ENCODE measurements at regions not wholly inside any gene's neighbourhood (a gene's known extent, or its start where the extent isn't known, plus 50 kb on each side); places are given as distances from the start of the nearest gene placed in this dataset.
A peak's percentile ranks its signal among the peaks of the same experiment; 100 is the strongest.

DNA sequence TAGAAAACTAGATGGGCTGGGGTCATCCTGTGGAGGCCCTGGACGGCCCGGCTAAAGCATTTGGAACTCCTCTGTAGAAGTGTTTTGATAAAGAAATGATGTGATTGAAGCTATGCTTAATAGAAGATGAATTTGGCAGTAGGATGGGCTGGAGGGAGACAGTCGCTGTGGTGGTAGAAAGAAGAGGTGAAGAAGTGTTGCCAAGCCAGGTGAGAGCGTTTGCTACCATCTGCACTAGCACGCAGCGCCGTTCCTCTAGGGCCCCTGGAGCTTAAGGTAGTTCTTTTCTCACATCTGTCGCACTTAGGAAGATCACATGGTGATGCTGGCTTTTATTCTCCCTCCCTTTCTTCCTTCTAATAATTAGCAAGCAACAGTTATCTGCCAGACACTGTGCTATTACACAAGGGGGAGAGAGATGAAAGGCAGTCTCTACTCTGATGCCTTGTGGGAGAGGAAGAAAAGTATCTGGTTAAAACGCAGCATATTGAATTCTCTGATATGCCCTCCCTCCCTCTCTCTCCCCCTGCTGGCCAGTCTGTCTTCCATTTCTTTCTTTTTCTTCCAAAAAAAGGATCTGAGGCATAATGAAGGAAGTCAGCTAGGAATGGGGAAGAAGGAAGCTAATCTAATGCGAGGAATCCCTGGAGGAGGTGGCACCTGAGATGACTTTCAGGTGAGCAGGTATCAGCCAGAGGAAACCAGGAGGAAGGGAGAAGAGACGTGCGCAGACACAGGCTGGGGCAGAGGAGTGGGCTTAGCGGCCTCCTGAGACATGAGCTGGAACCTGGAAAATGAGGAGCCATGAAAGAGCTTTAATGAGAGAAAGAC, 162.3 kb upstream of the KLF14 start:
- DNase-seq (ENCODE audit: low read depth): peak; percentile 61
- no peak overlapping the region for H3K4me3 ChIP-seq (replicated peaks; ENCODE audit: low read depth, low read length)
- TF ChIP-seq CTCF (IDR thresholded peaks at IDR 0.05; ENCODE audit: low read length, missing control alignments): peak; percentile 68

DNA sequence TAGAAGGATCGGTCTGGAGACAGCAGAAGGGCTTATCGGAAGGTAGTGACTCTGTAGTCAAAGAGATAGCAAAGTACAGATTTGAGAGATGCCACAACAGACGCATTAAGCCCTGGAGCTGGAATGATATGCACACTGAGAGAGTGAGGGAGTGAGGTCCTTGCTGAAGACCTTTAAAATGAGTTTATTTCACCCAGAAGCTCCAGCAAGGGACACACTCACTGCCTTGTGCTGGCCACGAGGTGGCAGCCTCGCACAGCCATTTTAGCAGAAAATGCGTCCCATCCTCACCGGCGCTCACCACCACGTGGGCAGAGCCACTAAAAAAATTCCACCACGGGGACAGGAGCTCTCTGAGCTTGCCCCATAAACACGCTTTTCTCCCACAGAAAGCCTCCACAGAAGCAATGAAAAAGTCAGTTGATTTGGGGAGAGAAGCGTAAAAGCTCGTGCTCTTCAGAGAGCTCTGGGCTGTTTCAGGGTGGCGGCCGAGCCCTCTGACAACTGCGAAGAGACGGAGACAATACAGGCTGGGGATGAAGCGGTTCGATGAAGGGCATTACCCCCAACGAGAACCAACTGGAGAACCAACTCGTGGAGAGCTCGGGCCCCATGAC, 163.0 kb upstream of the KLF14 start:
- DNase-seq (ENCODE audit: low read depth): peak; percentile 88
- peak; percentile 81 for TF ChIP-seq CTCF (IDR thresholded peaks at IDR 0.05; ENCODE audit: low read length, missing control alignments)
- H3K4me3 ChIP-seq (replicated peaks; ENCODE audit: low read depth, low read length): no peak overlapping the region

GRCh38 chr7:130897515-130898419, 163.8 kb upstream of the KLF14 start:
- no peak for DNase-seq (ENCODE audit: low read depth)
- TF ChIP-seq CTCF (IDR thresholded peaks at IDR 0.05; ENCODE audit: low read length, missing control alignments): no peak
- no peak overlapping the region for H3K4me3 ChIP-seq (replicated peaks; ENCODE audit: low read depth, low read length)

DNA sequence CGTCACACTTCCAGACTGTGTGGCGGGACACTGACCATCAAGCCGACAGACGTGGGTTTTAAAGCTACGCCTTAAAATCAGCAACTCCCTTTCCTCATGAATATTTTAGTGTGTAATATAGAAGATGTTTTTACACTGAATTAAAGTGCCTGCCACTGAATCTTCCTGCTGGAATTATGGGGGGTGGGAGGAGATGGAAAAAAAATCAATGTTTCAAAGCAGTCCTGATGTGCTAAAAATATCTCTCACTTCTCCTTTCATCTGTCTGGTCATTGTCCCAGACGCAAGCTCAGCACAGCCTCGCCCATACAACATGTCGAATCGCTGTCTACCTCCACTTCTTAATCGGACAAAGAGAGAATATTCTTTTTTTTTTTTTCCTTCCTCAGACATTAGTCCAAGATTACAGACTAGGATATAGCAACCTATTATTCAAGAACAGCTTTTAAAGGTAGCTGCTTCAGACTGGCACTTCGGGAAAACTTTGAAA, 165.1 kb upstream of the KLF14 start:
- no peak overlapping the region for H3K4me3 ChIP-seq (replicated peaks; ENCODE audit: low read depth, low read length)
- TF ChIP-seq CTCF (IDR thresholded peaks at IDR 0.05; ENCODE audit: low read length, missing control alignments): no peak
- no peak for DNase-seq (ENCODE audit: low read depth)

GRCh38 chr7:130899638-130900401, 165.8 kb upstream of the KLF14 start:
- no peak for DNase-seq (ENCODE audit: low read depth)
- TF ChIP-seq CTCF (IDR thresholded peaks at IDR 0.05; ENCODE audit: low read length, missing control alignments): no peak
- H3K4me3 ChIP-seq (replicated peaks; ENCODE audit: low read depth, low read length): no peak overlapping the region

DNA sequence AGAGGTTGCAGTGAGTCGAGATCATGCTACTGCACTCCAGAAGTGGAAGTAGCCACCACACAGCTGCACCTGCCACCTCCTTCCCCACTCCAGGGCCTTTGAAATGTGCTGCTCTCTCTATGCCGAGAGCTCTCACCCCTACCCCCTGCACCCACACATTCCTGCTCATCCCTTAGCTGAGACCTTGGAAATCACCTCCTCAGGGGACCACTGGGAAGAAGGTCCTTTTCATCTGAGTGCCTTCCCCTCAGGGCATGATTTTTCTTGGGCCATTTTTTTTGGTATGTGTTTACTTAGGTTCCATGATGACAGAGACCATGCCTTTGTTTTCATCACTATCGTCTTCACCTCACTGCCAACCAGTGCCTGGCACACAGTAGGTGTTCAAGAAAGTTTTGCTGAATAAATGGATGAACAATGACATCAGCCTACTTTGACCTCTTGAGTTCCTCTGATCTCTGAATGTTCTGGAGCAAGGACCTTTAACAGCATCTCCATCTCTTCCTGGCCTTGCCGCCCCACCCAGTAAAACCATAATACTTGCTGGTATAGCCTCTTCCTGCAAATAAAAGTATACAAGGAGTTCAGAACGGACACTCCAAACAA, 166.6 kb upstream of the KLF14 start:
- DNase-seq (ENCODE audit: low read depth): no peak
- H3K4me3 ChIP-seq (replicated peaks; ENCODE audit: low read depth, low read length): no peak overlapping the region
- no peak for TF ChIP-seq CTCF (IDR thresholded peaks at IDR 0.05; ENCODE audit: low read length, missing control alignments)

Measured in fibroblast of pulmonary artery (primary cell).